H1 (cell line): ENCODE measurements at regions not wholly inside any gene's neighbourhood (a gene's known extent, or its start where the extent isn't known, plus 50 kb on each side); places are given as distances from the start of the nearest gene placed in this dataset.

Source experiments
- CTCF ChIA-PET: fragments of 300-600 bp; sonication (Branson Sonifier 250); formaldehyde crosslinking; loops from one replicate; lab custom pipeline; 2021; ENCODE audit not compliant: partially characterized antibody; lab: Charles Lee
- POLR2A ChIA-PET: fragments of 300-600 bp; sonication (Branson Sonifier 250); formaldehyde crosslinking; loops from one replicate; lab custom pipeline; 2021; ENCODE audit warnings: inconsistent platforms; ENCODE audit not compliant: partially characterized antibody; lab: Charles Lee
- DNase-seq, 2 experiments: peaks; one replicate each; pipeline versions ENCODE4 v3.0.0 to v3.0.0-alpha.2; 2010 to 2022; ENCODE audit warnings: low spot score in 2 of 2, low read depth in 1 of 2, mixed read lengths in 1 of 2
- FAIRE-seq: peaks from 2 replicates; lab custom pipeline; 2011; peaks lifted over from hg19 to GRCh38; lab: Jason Lieb, UNC
- H2AFZ ChIP-seq: 2 replicates; pipeline ENCODE4 v1.8.1; 2012; ENCODE audit warnings: low read length, inconsistent platforms
- H2AK5ac ChIP-seq: 2 replicates; pipeline ENCODE4 v1.6.1; 2013; ENCODE audit warnings: low read depth, low read length
- H2BK120ac ChIP-seq: replicated peaks from 2 replicates; pipeline ENCODE3; 2013; ENCODE audit warnings: low read depth, low read length, inconsistent platforms
- H2BK12ac ChIP-seq: 2 replicates; pipeline ENCODE4 v1.6.1; 2013; ENCODE audit warnings: low read depth, low read length
- H2BK15ac ChIP-seq: 2 replicates; pipeline ENCODE4 v1.6.1; 2013; ENCODE audit warnings: low read length
- H2BK20ac ChIP-seq: 2 replicates; pipeline ENCODE4 v1.6.1; 2013; ENCODE audit warnings: low read length
- H2BK5ac ChIP-seq: 2 replicates; pipeline ENCODE4 v1.6.1; 2013; ENCODE audit warnings: low read depth, low read length
- H3K14ac ChIP-seq: 2 replicates; pipeline ENCODE4 v1.6.1; 2013; ENCODE audit warnings: inconsistent platforms; ENCODE audit not compliant: insufficient read length
- H3K18ac ChIP-seq: 2 replicates; pipeline ENCODE4 v1.6.1; 2013; ENCODE audit warnings: low read length; ENCODE audit errors: extremely low read depth
- H3K23ac ChIP-seq: 2 replicates; pipeline ENCODE4 v1.6.1; 2013; ENCODE audit warnings: inconsistent platforms; ENCODE audit not compliant: insufficient read length
- H3K23me2 ChIP-seq: 2 replicates; pipeline ENCODE4 v1.6.1; 2013; ENCODE audit warnings: low read depth, low read length
- H3K27ac ChIP-seq: 2 replicates; pipeline ENCODE4 v1.6.1; 2011; ENCODE audit warnings: low read depth, low read length, inconsistent platforms
- H3K27me3 ChIP-seq, 4 experiments: replicated peaks in 1 of 4; 1 replicate in 1 of 4; 2 replicates in 3 of 4; pipeline versions ENCODE4 v1.6.1 to v1.8.1; 2011 to 2013; ENCODE audit warnings: low read length in 3 of 4, mild to moderate bottlenecking in 3 of 4, inconsistent platforms in 2 of 4, mixed read lengths in 2 of 4, moderate library complexity in 1 of 4; ENCODE audit not compliant: control insufficient read depth in 3 of 4, insufficient read depth in 3 of 4; ENCODE audit errors: extremely low read depth in 1 of 4
- H3K36me3 ChIP-seq, 4 experiments: 2 replicates each; pipeline versions ENCODE4 v1.6.1 to v1.8.1; 2011 to 2013; ENCODE audit warnings: mild to moderate bottlenecking in 4 of 4, low read length in 3 of 4, moderate library complexity in 2 of 4, control low read depth in 1 of 4, inconsistent platforms in 1 of 4; ENCODE audit not compliant: insufficient read depth in 4 of 4, control insufficient read depth in 2 of 4
- H3K4ac ChIP-seq: replicated peaks from 2 replicates; pipeline ENCODE3; 2013; ENCODE audit warnings: low read length, low read depth, mixed read lengths, inconsistent platforms; ENCODE audit not compliant: insufficient read length
- H3K4me1 ChIP-seq, 4 experiments: replicated peaks in 1 of 4; 1 replicate in 1 of 4; 2 replicates in 3 of 4; pipeline versions ENCODE4 v1.6.1 to v1.8.1; 2011 to 2013; ENCODE audit warnings: low read length in 3 of 4, inconsistent platforms in 2 of 4, mixed read lengths in 1 of 4; ENCODE audit not compliant: insufficient read depth in 4 of 4, control insufficient read depth in 3 of 4
- H3K4me2 ChIP-seq, 2 experiments: 2 replicates each; pipeline versions ENCODE4 v1.6.1 to v1.8.1; 2011 to 2013; ENCODE audit warnings: low read depth in 2 of 2, low read length in 2 of 2, control low read depth in 1 of 2, inconsistent platforms in 1 of 2, mild to moderate bottlenecking in 1 of 2; ENCODE audit not compliant: insufficient read depth in 1 of 2
- H3K4me3 ChIP-seq, 4 experiments: fragments of 200-600, 300-600 bp in 1 of 4; sonication (generic), shearing (Covaris generic), sonication (Bioruptor Twin) in 1 of 4; 2 replicates each; pipeline versions ENCODE4 v1.5.1 to v1.8.1; 2011 to 2016; ENCODE audit warnings: low read length in 4 of 4, low read depth in 3 of 4, control low read depth in 2 of 4, inconsistent platforms in 2 of 4, mild to moderate bottlenecking in 2 of 4, mixed read lengths in 1 of 4, moderate library complexity in 1 of 4; ENCODE audit not compliant: insufficient read depth in 2 of 4; ENCODE audit errors: extremely low read depth in 1 of 4
- H3K56ac ChIP-seq: replicated peaks from 2 replicates; pipeline ENCODE3; 2013; ENCODE audit warnings: low read depth, mild to moderate bottlenecking, mixed read lengths, low read length, inconsistent platforms; ENCODE audit not compliant: insufficient read length
- H3K79me1 ChIP-seq: 2 replicates; pipeline ENCODE4 v1.6.1; 2013; ENCODE audit warnings: low read depth, low read length, control low read depth
- H3K79me2 ChIP-seq, 2 experiments: 2 replicates each; pipeline versions ENCODE4 v1.6.1 to v1.8.1; 2012 to 2013; ENCODE audit warnings: low read length in 2 of 2, mild to moderate bottlenecking in 2 of 2, inconsistent platforms in 1 of 2; ENCODE audit not compliant: insufficient read depth in 2 of 2, control insufficient read depth in 1 of 2
- H3K9ac ChIP-seq, 4 experiments: replicated peaks in 1 of 4; 1 replicate in 1 of 4; 2 replicates in 3 of 4; pipeline versions ENCODE4 v1.6.1 to v1.8.1; 2011 to 2013; ENCODE audit warnings: low read depth in 3 of 4, low read length in 3 of 4, control low read depth in 2 of 4, mild to moderate bottlenecking in 2 of 4, moderate library complexity in 2 of 4, inconsistent platforms in 1 of 4; ENCODE audit errors: extremely low read depth in 1 of 4
- H3K9me3 ChIP-seq, 2 experiments: 2 replicates each; pipeline versions ENCODE4 v1.6.1 to v1.8.1; 2012 to 2013; ENCODE audit warnings: mild to moderate bottlenecking in 2 of 2, moderate library complexity in 2 of 2, control low read depth in 1 of 2, inconsistent platforms in 1 of 2, low read depth in 1 of 2, low read length in 1 of 2, mixed read lengths in 1 of 2; ENCODE audit not compliant: insufficient read depth in 2 of 2
- H4K20me1 ChIP-seq, 2 experiments: replicated peaks in 1 of 2; 2 replicates each; pipeline versions ENCODE3 to v1.8.1; 2011 to 2013; ENCODE audit warnings: inconsistent platforms in 2 of 2, low read length in 2 of 2, mild to moderate bottlenecking in 1 of 2; ENCODE audit not compliant: insufficient read depth in 2 of 2, control insufficient read depth in 1 of 2
- H4K5ac ChIP-seq: 2 replicates; pipeline ENCODE4 v1.6.1; 2013; ENCODE audit warnings: low read length, low read depth, mixed read lengths, inconsistent platforms; ENCODE audit not compliant: insufficient read length
- H4K8ac ChIP-seq: 2 replicates; pipeline ENCODE4 v1.8.0; 2013; ENCODE audit warnings: mild to moderate bottlenecking, moderate library complexity, low read length, inconsistent platforms; ENCODE audit not compliant: insufficient read depth; ENCODE audit errors: extremely low read depth
- H4K91ac ChIP-seq: replicated peaks from 2 replicates; pipeline ENCODE3; 2013; ENCODE audit warnings: low read length, mixed read lengths, inconsistent platforms; ENCODE audit not compliant: insufficient read length
- BCL11A ChIP-seq, 2 experiments: IDR thresholded peaks; one replicate each; pipeline ENCODE4 v1.6.1; 2011; ENCODE audit warnings: low read depth in 2 of 2, low read length in 2 of 2, mild to moderate bottlenecking in 2 of 2
- E2F6 ChIP-seq: IDR thresholded peaks from 2 replicates; pipeline ENCODE4 v1.6.1; 2012; ENCODE audit warnings: inconsistent platforms
- GABPA ChIP-seq: IDR thresholded peaks from 2 replicates; pipeline ENCODE4 v1.6.1; 2011; ENCODE audit warnings: mild to moderate bottlenecking, low read length, moderate library complexity, borderline replicate concordance; ENCODE audit not compliant: insufficient read depth
- GTF2F1 ChIP-seq: IDR thresholded peaks from 2 replicates; pipeline ENCODE4 v1.6.1; 2012; ENCODE audit warnings: low read depth, low read length, improper control_type of control experiment, borderline replicate concordance
- JUN ChIP-seq: IDR thresholded peaks from 2 replicates; pipeline ENCODE4 v1.6.1; 2011; ENCODE audit warnings: low read depth, mild to moderate bottlenecking, improper control_type of control experiment, low read length
- TEAD4 ChIP-seq: IDR thresholded peaks from 2 replicates; pipeline ENCODE4 v1.6.1; 2012; ENCODE audit warnings: low read depth, low read length, inconsistent platforms, mixed read lengths
- WGBS, 2 experiments: shearing (Covaris generic) in 1 of 2; methylation state at CpG; one replicate each; pipeline versions ENCODE4 v1.1.6 to v1.1.7; 2013 to 2015; ENCODE audit warnings: low lambda C conversion rate in 2 of 2, mixed read lengths in 2 of 2, inconsistent platforms in 1 of 2, low coverage in 1 of 2, missing lambda C conversion rate in 1 of 2; ENCODE audit not compliant: insufficient replicate concordance in 2 of 2, insufficient coverage in 1 of 2, insufficient read length in 1 of 2; ENCODE audit errors: extremely low coverage in 1 of 2, missing lambda C conversion rate in 1 of 2; 5-methylcytosine and 5-hydroxymethylcytosine counted together

DNA sequence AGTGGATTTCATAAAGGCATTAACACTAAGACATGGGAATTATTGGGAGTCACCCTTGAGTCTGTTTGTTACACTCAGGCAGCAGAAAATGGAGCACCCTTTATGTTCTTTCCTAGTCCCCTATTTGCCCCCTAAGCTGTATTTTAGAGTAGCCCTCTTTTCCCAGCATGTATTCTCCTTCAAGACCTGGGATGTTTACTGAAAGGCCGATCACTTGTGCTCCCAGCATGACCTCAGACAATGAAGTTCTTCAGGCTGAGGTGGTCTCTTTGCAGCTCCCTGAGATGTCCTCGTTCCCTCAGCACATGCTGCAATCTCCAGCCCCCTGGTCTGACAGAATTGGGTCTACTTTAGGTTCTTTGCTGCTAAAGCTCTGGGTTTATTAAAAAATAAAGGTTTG, 169.7 kb downstream of the YTHDC2 start:
- H2BK15ac ChIP-seq: no peak overlapping the region
- H2BK120ac ChIP-seq: no peak overlapping the region
- CTCF ChIA-PET: interaction anchor here (0.6 to 7.4 kb wide), 22 partner anchors 10 to 765 kb away, joined by 3 to 61 read pairs (median 4); no protein-coding TSS in a partner anchor
- H2BK20ac ChIP-seq: no peak overlapping the region
- H3K27me3 ChIP-seq: no peaks in the 10 kb centered on the region
- H2BK12ac ChIP-seq: no peak overlapping the region
- no peak overlapping the region for H3K56ac ChIP-seq
- no peak overlapping the region for H2AFZ ChIP-seq
- POLR2A ChIA-PET: interaction anchor here (0.5 to 1.2 kb wide), 2 partner anchors 10 to 295 kb away, joined by 3 read pairs; no protein-coding TSS in a partner anchor
- FAIRE-seq: no peak
- H3K79me1 ChIP-seq: no peaks in the 10 kb centered on the region
- no peak overlapping the region for H3K4me3 ChIP-seq
- H3K79me2 ChIP-seq: no peaks in the 10 kb centered on the region
- WGBS, 2 experiments: 86% methylated on average over 2 of the region's 2 CpGs; no CpG with 5 or more reads in 1 of the 2 experiments
- H4K20me1 ChIP-seq: no peaks in the 10 kb centered on the region
- peaks cover 2 to 6% (median 3%) of the 10 kb centered on the region in 4 experiments; a peak in 4 of 7 replicates for H3K4me1 ChIP-seq
- H3K27ac ChIP-seq: no peak overlapping the region
- H2AK5ac ChIP-seq: no peak overlapping the region
- H3K23me2 ChIP-seq: no peaks in the 10 kb centered on the region
- H3K4ac ChIP-seq: no peak overlapping the region
- no peak overlapping the region for H3K18ac ChIP-seq
- no peak overlapping the region for H3K4me2 ChIP-seq
- TF ChIP-seq GTF2F1 (no peak), E2F6 (no peak), JUN (no peak), BCL11A (IDR thresholded peaks at IDR 0.05; ENCODE audit: low read depth in 2 of 2, low read length in 2 of 2) (no peak), GABPA (no peak), TEAD4 (no peak)
- no peak overlapping the region for H3K14ac ChIP-seq
- H3K9me3 ChIP-seq: no peaks in the 10 kb centered on the region
- no peak overlapping the region for H2BK5ac ChIP-seq
- no peak overlapping the region for H4K5ac ChIP-seq
- no peak overlapping the region for H3K23ac ChIP-seq
- H3K36me3 ChIP-seq: no peaks in the 10 kb centered on the region
- no peak overlapping the region for H4K8ac ChIP-seq
- no peak for DNase-seq
- H3K9ac ChIP-seq: no peak overlapping the region
- no peak overlapping the region for H4K91ac ChIP-seq
